Urinary bladder (tissue), 3 donors: ENCODE measurements at regions not wholly inside any gene's neighbourhood (a gene's known extent, or its start where the extent isn't known, plus 50 kb on each side); places are given as distances from the start of the nearest gene placed in this dataset.
"Not testable (repeated sequence)": the region's sequence is repeated elsewhere in the genome, so short reads cannot be mapped to it uniquely, and the experiment has no call there.

Experiments used
- DNase-seq: peaks from one replicate; pipeline ENCODE4 v3.0.0-alpha.2; 2015; ENCODE audit errors: extremely low spot score
- H3K27ac ChIP-seq: one replicate; pipeline ENCODE4 v1.5.1; 2013; ENCODE audit warnings: low read depth, mild to moderate bottlenecking, moderate library complexity
- H3K36me3 ChIP-seq: one replicate; pipeline ENCODE4 v1.6.1; 2013; ENCODE audit warnings: mild to moderate bottlenecking, moderate library complexity; ENCODE audit not compliant: insufficient read depth
- H3K4me1 ChIP-seq: one replicate; pipeline ENCODE4 v1.6.1; 2013; ENCODE audit warnings: mild to moderate bottlenecking, moderate library complexity; ENCODE audit not compliant: insufficient read depth
- H3K4me3 ChIP-seq: one replicate; pipeline ENCODE4 v1.5.1; 2013; ENCODE audit warnings: low read depth, low read length
- WGBS: extraction: QIAGEN DNeasy Blood & Tissue Kit; methylation state at CpG from one replicate; pipeline ENCODE4 v1.1.7; 2013; 5-methylcytosine and 5-hydroxymethylcytosine counted together
- donor health status: healthy with polysubstance abuse.
- donor health status: healthy.

DNA sequence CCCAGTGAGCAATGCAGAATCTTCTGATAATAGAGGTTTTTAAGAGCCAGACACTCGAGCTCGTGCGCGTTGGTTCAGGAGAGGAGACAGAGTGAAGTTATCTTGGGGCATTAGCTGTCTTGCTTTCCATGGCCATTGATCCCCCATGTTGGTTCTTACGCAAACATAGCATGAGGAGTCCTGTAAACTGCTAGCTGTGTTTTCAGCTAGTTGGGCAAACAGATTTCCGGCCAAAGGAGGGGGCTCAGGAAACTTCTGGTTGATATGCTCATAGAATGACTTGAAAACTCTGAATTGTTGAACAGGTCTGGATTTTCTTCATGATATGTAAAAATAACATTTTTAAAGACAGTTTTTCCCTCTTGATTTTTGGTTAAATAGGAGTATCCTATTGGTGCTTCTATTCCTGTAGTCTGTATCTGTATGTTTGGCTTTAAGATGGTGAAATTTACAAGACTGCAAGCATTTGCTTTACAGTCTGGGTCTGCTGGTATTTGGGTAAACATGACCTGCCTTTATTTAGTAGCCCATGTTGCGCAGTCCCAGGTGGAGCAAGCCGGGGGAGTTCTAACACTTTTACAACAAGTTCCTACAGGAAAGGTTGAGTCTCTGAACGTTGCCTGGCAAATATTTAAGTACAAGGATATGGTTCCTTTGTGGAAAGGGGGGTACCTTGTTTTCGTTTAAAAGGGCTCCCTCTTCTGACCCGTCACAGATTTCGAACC, 218.4 kb upstream of the KCND2 start:
- Histone ChIP-seq H3K4me3 (no peak overlapping the region), H3K36me3 (no peaks in the 10 kb centered on the region), H3K27ac (peak overlapping the region; percentile 45), H3K4me1 (no peaks in the 10 kb centered on the region)
- no peak for DNase-seq
- WGBS = 85% methylated on average over 12 of the region's 12 CpGs

DNA sequence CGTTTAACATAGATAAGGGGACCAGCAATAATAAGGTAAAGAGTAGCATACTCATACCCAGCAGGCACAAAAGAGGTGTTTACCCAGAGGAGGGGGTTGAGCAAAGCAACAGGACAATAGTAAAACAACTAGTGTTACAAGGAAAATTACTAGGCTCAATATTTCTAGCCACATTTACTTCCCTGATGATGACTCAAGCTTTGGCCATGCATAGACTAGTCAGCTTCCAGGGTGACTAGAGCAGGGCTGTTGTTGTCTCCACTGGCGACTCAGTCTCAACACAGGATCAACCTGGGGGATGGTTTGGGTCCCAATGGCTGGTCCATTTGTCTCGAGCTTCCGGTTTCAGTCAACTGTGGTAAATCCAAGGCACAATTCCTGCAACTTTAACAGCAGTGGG, 217.7 kb upstream of the KCND2 start:
- no peaks in the 10 kb centered on the region for H3K36me3 ChIP-seq
- DNase-seq = no peak
- H3K27ac ChIP-seq = no peak overlapping the region
- no peaks in the 10 kb centered on the region for H3K4me1 ChIP-seq
- 88% methylated on average over 4 of the region's 4 CpGs for WGBS
- H3K4me3 ChIP-seq = no peak overlapping the region

DNA sequence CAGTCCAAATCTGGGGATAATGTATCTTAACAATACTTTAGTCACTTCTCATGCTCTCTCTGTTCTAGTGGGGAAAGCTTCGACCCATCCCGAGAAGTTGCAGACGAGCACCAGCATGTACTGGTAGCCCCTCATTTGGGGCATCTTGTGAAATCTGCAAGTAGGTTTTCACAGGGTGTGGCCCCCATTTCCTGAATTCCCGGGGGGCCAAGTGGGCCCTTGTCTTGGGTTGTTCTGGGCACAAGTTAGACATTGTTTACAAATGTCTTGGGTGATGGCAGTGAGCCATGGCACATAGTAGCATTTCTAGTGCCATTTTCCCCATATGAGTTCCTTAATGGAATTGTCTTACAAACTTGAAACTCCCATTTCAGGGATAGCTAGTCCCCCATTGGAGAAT, 216.7 kb upstream of the KCND2 start:
- no peaks in the 10 kb centered on the region for H3K36me3 ChIP-seq
- DNase-seq = no peak
- H3K27ac ChIP-seq = no peak overlapping the region
- no peaks in the 10 kb centered on the region for H3K4me1 ChIP-seq
- 89% methylated on average over 4 of the region's 4 CpGs for WGBS
- no peak overlapping the region for H3K4me3 ChIP-seq

GRCh38 chr7:120059641-120060040, 213.3 kb upstream of the KCND2 start:
- H3K4me3 ChIP-seq = no peak overlapping the region
- WGBS = 92% methylated on average over 1 of the region's 1 CpG
- no peaks in the 10 kb centered on the region for H3K36me3 ChIP-seq
- no peak overlapping the region for H3K27ac ChIP-seq
- no peaks in the 10 kb centered on the region for H3K4me1 ChIP-seq
- DNase-seq = no peak

DNA sequence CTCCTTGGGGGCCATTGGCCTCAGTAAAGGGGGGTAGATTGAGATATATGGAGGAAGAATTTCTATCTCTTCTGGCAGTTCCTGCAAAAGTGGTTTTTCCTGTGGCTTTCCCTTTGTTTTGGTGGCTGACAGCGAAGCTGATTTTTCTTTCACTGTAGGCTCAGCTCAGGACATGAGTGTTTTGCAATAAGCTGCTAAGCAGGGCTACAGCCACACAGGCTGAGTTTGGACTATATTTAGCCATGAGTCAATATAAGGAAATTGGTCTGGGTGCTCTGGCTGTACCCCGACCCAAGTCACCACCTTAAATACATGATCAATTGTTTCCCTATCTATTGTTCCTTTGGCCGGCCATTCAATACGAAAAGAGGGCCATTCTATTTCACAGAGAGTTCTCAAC, 212.7 kb upstream of the KCND2 start:
- Histone ChIP-seq H3K4me3 (no peak overlapping the region), H3K27ac (no peak overlapping the region), H3K4me1 (no peaks in the 10 kb centered on the region), H3K36me3 (no peaks in the 10 kb centered on the region)
- no peak for DNase-seq
- 86% methylated on average over 4 of the region's 4 CpGs for WGBS

DNA sequence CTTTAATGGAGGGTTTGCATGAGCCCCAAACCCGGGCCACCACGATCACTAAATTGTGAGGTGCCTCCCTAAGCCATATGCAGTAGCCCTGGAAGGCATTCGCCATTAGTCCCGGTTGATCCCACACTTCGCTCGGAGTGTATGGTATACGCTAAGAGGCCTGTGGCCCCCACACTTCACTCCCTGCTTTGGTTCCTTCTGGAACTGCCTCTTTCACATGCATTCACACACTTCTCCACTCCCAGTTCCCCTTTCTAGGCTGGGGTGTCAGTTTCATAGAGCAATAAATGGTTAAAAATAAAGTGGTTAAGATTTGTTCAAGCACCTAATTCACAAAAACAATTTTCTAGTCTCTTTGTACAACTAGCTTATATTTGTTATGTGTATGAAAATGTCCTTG, 212.1 kb upstream of the KCND2 start:
- DNase-seq = no peak
- H3K36me3 ChIP-seq = no peaks in the 10 kb centered on the region
- H3K4me1 ChIP-seq = no peaks in the 10 kb centered on the region
- H3K4me3 ChIP-seq = no peak overlapping the region
- no peak overlapping the region for H3K27ac ChIP-seq
- 92% methylated on average over 7 of the region's 7 CpGs for WGBS

- H3K27ac ChIP-seq = no peak overlapping the region
- H3K36me3 ChIP-seq = no peaks in the 10 kb centered on the region
- H3K4me3 ChIP-seq = no peak overlapping the region
- DNase-seq = no peak
- no peaks in the 10 kb centered on the region for H3K4me1 ChIP-seq
Measured at GRCh38 chr7:120064565-120064964, 208.4 kb upstream of the KCND2 start.

DNA sequence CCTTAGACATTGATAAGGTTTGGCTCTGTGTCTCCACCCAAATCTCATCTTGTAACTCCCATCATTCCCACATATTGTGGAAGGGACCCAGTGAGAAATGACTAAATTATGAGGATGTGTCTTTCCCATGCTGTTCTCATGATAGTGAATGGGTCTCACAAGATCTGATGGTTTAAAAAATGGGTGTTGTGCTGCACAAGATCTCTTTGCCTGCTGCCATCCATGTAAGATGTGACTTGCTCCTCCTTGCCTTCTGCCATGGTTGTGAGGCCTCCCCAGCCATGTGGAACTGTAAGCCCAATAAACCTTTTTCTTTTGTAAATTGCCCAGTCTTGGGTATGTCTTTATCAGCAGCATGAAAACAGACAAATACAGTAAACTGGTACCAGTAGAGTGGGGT, 206.1 kb upstream of the KCND2 start:
- DNase-seq, H3K4me3 ChIP-seq, H3K4me1 ChIP-seq, H3K36me3 ChIP-seq, H3K27ac ChIP-seq: not testable (repeated sequence)

GRCh38 chr7:120070201-120070600, 202.8 kb upstream of the KCND2 start:
- H3K27ac ChIP-seq = no peak overlapping the region
- H3K4me3 ChIP-seq = no peak overlapping the region
- H3K36me3 ChIP-seq = no peaks in the 10 kb centered on the region
- no peaks in the 10 kb centered on the region for H3K4me1 ChIP-seq
- WGBS = 77% methylated on average over 1 of the region's 1 CpG
- DNase-seq = no peak

DNA sequence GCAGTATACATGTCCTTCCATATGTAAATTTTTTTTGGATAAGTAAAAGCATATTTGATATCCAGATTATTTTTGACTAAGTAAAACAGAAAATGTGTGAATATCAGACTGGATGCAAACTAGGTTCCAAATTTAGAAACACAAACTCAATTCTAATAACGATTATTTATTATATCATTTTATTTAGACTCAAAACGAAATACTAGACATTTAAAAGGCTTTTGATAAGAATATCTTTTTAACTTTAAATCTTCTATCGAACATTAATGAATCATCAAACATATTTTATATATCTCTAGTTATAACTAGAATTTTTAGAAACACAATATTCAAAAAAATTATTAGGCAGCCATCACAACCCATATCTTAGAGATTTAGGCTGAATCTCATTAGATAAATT, 195.2 kb upstream of the KCND2 start:
- no peaks in the 10 kb centered on the region for H3K36me3 ChIP-seq
- H3K4me1 ChIP-seq = no peaks in the 10 kb centered on the region
- H3K4me3 ChIP-seq = no peak overlapping the region
- H3K27ac ChIP-seq = no peak overlapping the region
- no peak for DNase-seq
- 73% methylated on average over 3 of the region's 3 CpGs for whole genome bisulfite sequencing

DNA sequence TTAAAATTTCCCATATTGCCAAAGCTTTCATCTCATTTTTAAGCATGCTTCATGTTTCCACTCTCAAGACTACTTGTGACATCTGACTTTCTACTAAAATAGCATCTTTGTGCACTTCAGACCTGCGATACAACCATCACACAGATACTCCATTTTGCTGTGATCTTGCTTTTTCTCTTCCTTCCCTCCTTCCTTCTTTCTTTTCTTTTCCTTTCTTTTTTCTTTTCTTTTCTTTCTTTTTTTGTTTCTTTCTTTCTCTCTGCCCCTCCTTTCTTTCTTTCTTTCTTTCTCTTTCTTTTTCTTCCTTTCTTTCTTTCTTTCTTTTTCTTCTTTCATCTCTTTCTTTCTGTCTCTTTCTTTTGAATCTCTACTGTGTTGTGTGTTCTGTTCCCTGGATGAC, 194.0 kb upstream of the KCND2 start:
- H3K36me3 ChIP-seq = no peaks in the 10 kb centered on the region
- no peaks in the 10 kb centered on the region for H3K4me1 ChIP-seq
- WGBS = 81% methylated on average over 1 of the region's 1 CpG
- no peak overlapping the region for H3K4me3 ChIP-seq
- DNase-seq = no peak
- H3K27ac ChIP-seq = no peak overlapping the region

DNA sequence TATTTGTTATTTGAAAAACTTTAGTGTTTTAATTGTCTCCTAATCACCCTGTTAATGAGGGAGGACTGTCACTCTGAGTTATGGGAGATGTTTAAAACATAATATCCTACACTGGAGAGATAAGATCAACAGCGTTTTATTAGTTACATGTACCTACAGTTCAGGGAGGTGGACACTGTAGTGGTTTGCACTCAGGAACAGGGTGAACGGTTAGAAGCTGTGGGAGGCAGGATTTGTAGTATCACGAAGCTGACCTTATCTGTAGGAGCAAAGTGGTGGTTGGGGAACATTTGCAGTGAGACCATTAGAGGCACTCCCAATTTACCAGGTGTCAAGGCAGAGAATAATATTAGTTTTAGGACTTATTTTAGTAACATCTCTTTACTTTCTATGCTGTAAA, 193.3 kb upstream of the KCND2 start:
- Histone ChIP-seq H3K4me1 (no peaks in the 10 kb centered on the region), H3K4me3 (no peak overlapping the region), H3K36me3 (no peaks in the 10 kb centered on the region), H3K27ac (no peak overlapping the region)
- 21% methylated on average over 3 of the region's 3 CpGs for WGBS
- no peak for DNase-seq

GRCh38 chr7:120086468-120086867, 186.5 kb upstream of the KCND2 start:
- whole genome bisulfite sequencing = 90% methylated on average over 16 of the region's 16 CpGs
- DNase-seq, H3K27ac ChIP-seq: not testable (repeated sequence)

GRCh38 chr7:120089968-120090367, 183.0 kb upstream of the KCND2 start:
- 79% methylated on average over 4 of the region's 4 CpGs for WGBS
- Histone ChIP-seq H3K36me3 (no peaks in the 10 kb centered on the region), H3K27ac (no peak overlapping the region), H3K4me1 (no peaks in the 10 kb centered on the region), H3K4me3 (no peak overlapping the region)
- no peak for DNase-seq

More at GRCh38 chr7:120086468-120086867, 186.5 kb upstream of the KCND2 start:
- not testable (repeated sequence) for H3K36me3 ChIP-seq, H3K4me3 ChIP-seq, H3K4me1 ChIP-seq

- WGBS = 84% methylated on average over 3 of the region's 3 CpGs
- Histone ChIP-seq H3K4me3 (no peak overlapping the region), H3K27ac (no peak overlapping the region), H3K4me1 (no peaks in the 10 kb centered on the region), H3K36me3 (no peaks in the 10 kb centered on the region)
- no peak for DNase-seq
Measured at GRCh38 chr7:120091807-120092206, 181.2 kb upstream of the KCND2 start.
